ENCODE measurements at regions not wholly inside any gene's neighbourhood (a gene's known extent, or its start where the extent isn't known, plus 50 kb on each side); places are given as distances from the start of the nearest gene placed in this dataset.

- ChIA-PET POLR2A (ENCODE audit: partially characterized antibody) (no interaction called here), CTCF (ENCODE audit: partially characterized antibody) (no interaction called here)
- Histone ChIP-seq H4K5ac (ENCODE audit: insufficient read length, low read depth, low read length) (no peak overlapping the region), H4K91ac (replicated peaks; ENCODE audit: insufficient read length, low read length) (no peak overlapping the region), H3K9ac (replicated peaks in 1 of 4; ENCODE audit: extremely low read depth in 1 of 4, low read depth in 3 of 4, low read length in 3 of 4) (no peak overlapping the region), H3K4ac (replicated peaks; ENCODE audit: insufficient read length, low read depth, low read length) (no peak overlapping the region), H3K4me3 (ENCODE audit: extremely low read depth in 1 of 4, insufficient read depth in 2 of 4, low read depth in 3 of 4, low read length in 4 of 4) (no peak overlapping the region), H3K23me2 (ENCODE audit: low read depth, low read length) (no peaks in the 10 kb centered on the region), H3K79me2 (ENCODE audit: control insufficient read depth in 1 of 2, insufficient read depth in 2 of 2, low read length in 2 of 2) (no peaks in the 10 kb centered on the region), H2AK5ac (ENCODE audit: low read depth, low read length) (no peak overlapping the region), H2BK12ac (ENCODE audit: low read depth, low read length) (no peak overlapping the region), H3K4me2 (ENCODE audit: insufficient read depth in 1 of 2, low read depth in 2 of 2, low read length in 2 of 2) (no peak overlapping the region), H2BK20ac (ENCODE audit: low read length) (no peak overlapping the region), H3K56ac (replicated peaks; ENCODE audit: insufficient read length, low read depth, low read length) (no peak overlapping the region), H3K14ac (ENCODE audit: insufficient read length) (no peak overlapping the region), H2BK5ac (ENCODE audit: low read depth, low read length) (no peak overlapping the region), H4K20me1 (replicated peaks in 1 of 2; ENCODE audit: control insufficient read depth in 1 of 2, insufficient read depth in 2 of 2, low read length in 2 of 2) (no peaks in the 10 kb centered on the region), H2AFZ (ENCODE audit: low read length) (no peak overlapping the region), H3K18ac (ENCODE audit: extremely low read depth, low read length) (no peak overlapping the region), H2BK15ac (ENCODE audit: low read length) (no peak overlapping the region), H3K4me1 (replicated peaks in 1 of 4; ENCODE audit: control insufficient read depth in 3 of 4, insufficient read depth in 4 of 4, low read length in 3 of 4) (no peaks in the 10 kb centered on the region), H3K27me3 (replicated peaks in 1 of 4; ENCODE audit: control insufficient read depth in 3 of 4, extremely low read depth in 1 of 4, insufficient read depth in 3 of 4, low read length in 3 of 4) (no peaks in the 10 kb centered on the region; a peak in 2 of 7 replicates), H3K9me3 (ENCODE audit: insufficient read depth in 2 of 2, low read depth in 1 of 2, low read length in 1 of 2) (no peaks in the 10 kb centered on the region), H2BK120ac (replicated peaks; ENCODE audit: low read depth, low read length) (no peak overlapping the region), H3K79me1 (ENCODE audit: low read depth, low read length) (no peaks in the 10 kb centered on the region), H3K23ac (ENCODE audit: insufficient read length) (no peak overlapping the region), H3K27ac (ENCODE audit: low read depth, low read length) (no peak overlapping the region), H4K8ac (ENCODE audit: extremely low read depth, insufficient read depth, low read length) (no peak overlapping the region), H3K36me3 (ENCODE audit: control insufficient read depth in 2 of 4, insufficient read depth in 4 of 4, low read length in 3 of 4) (no peaks in the 10 kb centered on the region)
- FAIRE-seq (no peak), DNase-seq (ENCODE audit: low read depth in 1 of 2, low spot score in 2 of 2) (no peak)
- TF ChIP-seq EZH2 (IDR thresholded peaks at IDR 0.05; ENCODE audit: low read depth, low read length, severe bottlenecking), result no peak
- TF ChIP-seq CEBPB (IDR thresholded peaks at IDR 0.05; ENCODE audit: low read depth, low read length), result no peak
- no peak for TF ChIP-seq RNF2 (IDR thresholded peaks at IDR 0.05; ENCODE audit: borderline replicate concordance, low read depth, low read length, missing control alignments, poor library complexity, severe bottlenecking)
- TF ChIP-seq SUZ12 (IDR thresholded peaks at IDR 0.05; ENCODE audit: low read length), result no peak
- no peak for TF ChIP-seq HDAC6 (IDR thresholded peaks at IDR 0.05; ENCODE audit: low read depth, low read length)
- TF ChIP-seq NRF1 (IDR thresholded peaks at IDR 0.05; ENCODE audit: low read depth, low read length), result no peak
- no peak for TF ChIP-seq PHF8 (conservative IDR thresholded peaks at IDR 0.05; ENCODE audit: low read depth, low read length)
- TF ChIP-seq RFX5 (IDR thresholded peaks at IDR 0.05; ENCODE audit: borderline replicate concordance, low read depth, low read length), result no peak
- TF ChIP-seq YY1 (IDR thresholded peaks at IDR 0.05; ENCODE audit: low read depth, low read length), result no peak
- TF ChIP-seq SAP30 (IDR thresholded peaks at IDR 0.05; ENCODE audit: insufficient read depth, insufficient replicate concordance, low read length), result no peak
- WGBS, 2 experiments (ENCODE audit: extremely low coverage in 1 of 2, insufficient coverage in 1 of 2, insufficient read length in 1 of 2, insufficient replicate concordance in 2 of 2, low coverage in 1 of 2, low lambda C conversion rate in 2 of 2, missing lambda C conversion rate in 1 of 2), result 94% methylated on average over 5 of the region's 5 CpGs; no CpG with 5 or more reads in 1 of the 2 experiments
These were observed 220.7 kb upstream of the BLID start for GRCh38 chr11:122336706-122337105.

All from H1 (cell line).